ENCODE measurements at regions not wholly inside any gene's neighbourhood (a gene's known extent, or its start where the extent isn't known, plus 50 kb on each side); places are given as distances from the start of the nearest gene placed in this dataset.
"Not testable (repeated sequence)": the region's sequence is repeated elsewhere in the genome, so short reads cannot be mapped to it uniquely, and the experiment has no call there.

DNA sequence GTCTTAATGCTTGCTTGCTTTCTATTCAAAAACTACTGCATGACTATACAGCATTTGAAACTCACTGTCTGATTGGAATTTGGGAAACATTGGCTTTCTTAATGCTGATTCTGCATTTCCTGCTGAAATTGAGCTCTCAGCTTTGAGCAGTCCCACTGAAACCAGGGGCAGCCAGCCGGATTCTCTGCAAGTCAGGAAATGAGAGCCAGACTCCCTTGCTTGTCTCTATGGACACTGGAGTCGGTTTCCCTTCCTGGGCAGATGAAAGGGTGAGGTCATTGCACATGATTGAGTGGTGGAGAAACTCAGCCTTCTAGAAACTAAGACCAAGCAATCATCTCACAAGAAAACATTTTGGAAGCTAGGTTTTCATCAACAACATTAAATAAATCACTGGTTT lies 119.7 kb upstream of the SPATA31C2 start:
- TF ChIP-seq POLR2AphosphoS5 (IDR thresholded peaks at IDR 0.05), result no peak
- TF ChIP-seq, protein P1, sequence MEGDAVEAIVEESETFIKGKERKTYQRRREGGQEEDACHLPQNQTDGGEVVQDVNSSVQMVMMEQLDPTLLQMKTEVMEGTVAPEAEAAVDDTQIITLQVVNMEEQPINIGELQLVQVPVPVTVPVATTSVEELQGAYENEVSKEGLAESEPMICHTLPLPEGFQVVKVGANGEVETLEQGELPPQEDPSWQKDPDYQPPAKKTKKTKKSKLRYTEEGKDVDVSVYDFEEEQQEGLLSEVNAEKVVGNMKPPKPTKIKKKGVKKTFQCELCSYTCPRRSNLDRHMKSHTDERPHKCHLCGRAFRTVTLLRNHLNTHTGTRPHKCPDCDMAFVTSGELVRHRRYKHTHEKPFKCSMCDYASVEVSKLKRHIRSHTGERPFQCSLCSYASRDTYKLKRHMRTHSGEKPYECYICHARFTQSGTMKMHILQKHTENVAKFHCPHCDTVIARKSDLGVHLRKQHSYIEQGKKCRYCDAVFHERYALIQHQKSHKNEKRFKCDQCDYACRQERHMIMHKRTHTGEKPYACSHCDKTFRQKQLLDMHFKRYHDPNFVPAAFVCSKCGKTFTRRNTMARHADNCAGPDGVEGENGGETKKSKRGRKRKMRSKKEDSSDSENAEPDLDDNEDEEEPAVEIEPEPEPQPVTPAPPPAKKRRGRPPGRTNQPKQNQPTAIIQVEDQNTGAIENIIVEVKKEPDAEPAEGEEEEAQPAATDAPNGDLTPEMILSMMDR (IDR thresholded peaks at IDR 0.05), result no peak
- TF ChIP-seq POLR2A (IDR thresholded peaks at IDR 0.05), result no peak
- H3K4me3 ChIP-seq, result no peak overlapping the region
- DNase-seq (ENCODE audit: low spot score in 2 of 2), result peak in 1 of 2 donors; percentile 25
- H3K27me3 ChIP-seq, result no peaks in the 10 kb centered on the region
- H3K27ac ChIP-seq, result no peak overlapping the region
- intact Hi-C loops (cut with DNase I; ENCODE audit: low total_unique reads), result loop anchor here (10.0 kb wide), 1 partner anchor 1397 kb away; no protein-coding TSS in a partner anchor
- H3K36me3 ChIP-seq, result no peaks in the 10 kb centered on the region
- H3K4me1 ChIP-seq, result no peaks in the 10 kb centered on the region
- peaks cover 0 to under 1% of the 10 kb centered on the region in 2 donors for H3K9me3 ChIP-seq

DNA sequence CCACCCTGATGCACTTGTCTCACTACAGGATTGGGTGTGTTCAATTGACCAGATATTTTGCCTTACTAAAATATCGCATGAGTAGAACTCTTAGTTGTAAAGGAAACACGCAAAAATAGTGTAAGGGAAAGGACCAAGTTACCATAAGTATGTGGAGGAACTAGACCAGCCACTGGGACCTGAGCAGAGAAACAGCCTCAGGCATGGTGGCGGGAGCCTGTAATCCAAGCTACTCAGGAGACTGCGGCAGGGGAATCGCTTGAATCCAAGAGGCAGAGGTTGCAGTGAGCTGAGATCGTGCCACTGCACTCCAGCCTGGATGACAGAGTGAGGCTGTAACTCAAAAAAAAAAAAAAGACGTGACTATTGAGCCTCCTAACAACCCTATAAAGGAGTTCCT lies 117.9 kb upstream of the SPATA31C2 start:
- Histone ChIP-seq H3K36me3 (no peaks in the 10 kb centered on the region), H3K27ac (no peak overlapping the region), H3K4me1 (no peaks in the 10 kb centered on the region), H3K9me3 (peaks cover 9 to 17% of the 10 kb centered on the region in 2 donors), H3K27me3 (no peaks in the 10 kb centered on the region), H3K4me3 (no peak overlapping the region)
- intact Hi-C loops (cut with DNase I; ENCODE audit: low total_unique reads), result loop anchor here (10.0 kb wide), 1 partner anchor 1399 kb away; no protein-coding TSS in a partner anchor
- TF ChIP-seq, protein P1 (IDR thresholded peaks at IDR 0.05), result no peak
- TF ChIP-seq POLR2A (IDR thresholded peaks at IDR 0.05), result no peak
- TF ChIP-seq POLR2AphosphoS5 (IDR thresholded peaks at IDR 0.05), result no peak
- DNase-seq (ENCODE audit: low spot score in 2 of 2), result no peak

DNA sequence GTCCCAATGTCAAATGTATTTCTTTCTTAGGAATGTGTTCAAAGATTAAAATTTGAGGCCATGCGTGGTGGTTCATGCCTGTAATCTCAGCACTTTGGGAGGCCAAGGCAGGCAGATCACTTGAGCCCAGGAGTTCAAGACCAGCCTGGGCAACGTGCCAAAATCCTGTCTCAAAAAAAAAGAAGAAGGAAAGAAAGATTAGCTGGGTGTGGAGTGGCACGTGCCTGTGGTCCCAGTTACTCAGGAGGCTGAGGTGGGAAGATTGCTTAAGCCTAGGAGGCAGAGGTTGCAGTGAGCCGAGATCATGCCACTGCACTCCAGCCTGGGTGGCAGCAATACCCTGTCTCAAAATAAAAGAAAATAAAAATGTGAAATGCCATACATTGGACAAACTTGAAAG lies 117.5 kb upstream of the SPATA31C2 start:
- H3K27ac ChIP-seq; H3K36me3 ChIP-seq; H3K4me1 ChIP-seq; H3K27me3 ChIP-seq; H3K4me3 ChIP-seq; DNase-seq (ENCODE audit: low spot score in 2 of 2): not testable (repeated sequence)
- H3K9me3 ChIP-seq, result peaks cover 13 to 21% of the 10 kb centered on the region in 2 donors
- intact Hi-C loops (cut with DNase I; ENCODE audit: low total_unique reads), result loop anchor here (10.0 kb wide), 1 partner anchor 1399 kb away; no protein-coding TSS in a partner anchor

DNA sequence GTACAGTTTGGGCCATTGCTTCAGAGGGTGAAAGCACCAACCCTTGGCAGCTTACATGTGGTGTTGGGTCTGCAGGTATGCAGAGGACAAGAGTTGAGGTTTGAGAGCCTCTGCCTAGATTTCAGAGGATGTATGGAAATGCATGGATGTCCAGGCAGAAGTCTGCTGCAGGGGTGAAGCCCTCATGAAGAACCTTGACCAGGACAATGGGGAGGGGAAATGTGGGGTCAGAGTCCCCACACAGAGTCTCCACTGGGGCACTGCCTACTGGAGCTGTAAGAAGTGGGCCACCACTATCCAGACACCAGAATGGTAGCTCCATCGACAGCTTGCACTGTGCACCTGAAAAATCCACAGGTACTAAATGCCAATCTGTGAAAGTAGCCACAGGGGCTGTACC lies 113.6 kb upstream of the SPATA31C2 start:
- H3K27ac ChIP-seq, result no peak overlapping the region
- H3K4me1 ChIP-seq, result no peaks in the 10 kb centered on the region
- peaks cover 13 to 28% of the 10 kb centered on the region in 2 donors for H3K9me3 ChIP-seq
- intact Hi-C loops (cut with DNase I; ENCODE audit: low total_unique reads), result loop anchor here (10.0 kb wide), 1 partner anchor 1403 kb away; no protein-coding TSS in a partner anchor
- no peaks in the 10 kb centered on the region for H3K36me3 ChIP-seq
- H3K4me3 ChIP-seq, result no peak overlapping the region
- TF ChIP-seq POLR2A (IDR thresholded peaks at IDR 0.05) (no peak), POLR2AphosphoS5 (IDR thresholded peaks at IDR 0.05) (no peak)
- TF ChIP-seq, protein P1 (IDR thresholded peaks at IDR 0.05), result no peak
- H3K27me3 ChIP-seq, result no peaks in the 10 kb centered on the region
- DNase-seq (ENCODE audit: low spot score in 2 of 2), result no peak

DNA sequence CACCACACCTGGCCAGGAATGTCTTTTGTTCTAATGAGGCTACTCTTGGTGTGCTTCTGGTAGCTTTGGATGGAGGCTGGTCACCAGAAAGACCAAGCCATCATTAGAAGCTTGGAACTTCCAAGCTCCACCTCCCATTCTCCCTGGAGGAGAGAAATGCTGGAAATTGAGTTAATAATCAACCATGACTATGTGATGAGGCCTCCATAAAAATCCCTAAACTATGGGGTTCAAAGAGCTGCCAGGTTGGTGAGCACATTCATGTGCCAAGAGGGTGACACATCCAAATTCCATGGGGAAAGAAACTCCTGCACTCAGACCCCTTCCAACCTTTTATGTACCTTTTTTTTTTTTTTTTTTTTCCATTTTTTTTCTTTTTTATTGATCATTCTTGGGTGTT lies 105.5 kb upstream of the SPATA31C2 start:
- Histone ChIP-seq H3K4me1 (no peaks in the 10 kb centered on the region), H3K27me3 (no peaks in the 10 kb centered on the region), H3K36me3 (no peaks in the 10 kb centered on the region), H3K27ac (no peak overlapping the region), H3K4me3 (no peak overlapping the region), H3K9me3 (no peaks in the 10 kb centered on the region)
- TF ChIP-seq POLR2AphosphoS5 (IDR thresholded peaks at IDR 0.05), result no peak
- no peak for TF ChIP-seq POLR2A (IDR thresholded peaks at IDR 0.05)
- TF ChIP-seq, protein P1 (IDR thresholded peaks at IDR 0.05), result no peak
- DNase-seq (ENCODE audit: low spot score in 2 of 2), result no peak
- intact Hi-C loops (cut with DNase I; ENCODE audit: low total_unique reads), result no loop called here

DNA sequence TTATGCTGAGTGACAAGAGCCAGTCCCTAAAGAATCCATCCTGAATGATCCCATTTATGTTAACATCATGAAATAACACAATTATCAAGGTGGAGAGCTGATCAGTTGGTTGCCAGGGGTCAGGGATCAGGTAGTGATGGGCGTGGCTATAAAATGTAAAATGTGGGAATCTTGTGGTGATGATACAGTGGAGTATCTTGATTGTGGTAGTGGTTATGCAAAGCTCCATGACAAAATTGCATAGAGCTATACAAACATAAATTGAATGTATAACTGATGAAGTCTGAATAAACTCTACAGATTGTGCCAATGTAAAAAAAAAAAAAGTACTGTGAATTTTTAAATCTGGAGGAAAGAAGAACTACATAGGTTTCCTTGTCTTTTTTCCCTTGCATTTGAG lies 104.6 kb upstream of the SPATA31C2 start:
- no peak overlapping the region for H3K4me3 ChIP-seq
- H3K36me3 ChIP-seq, result no peaks in the 10 kb centered on the region
- H3K4me1 ChIP-seq, result no peaks in the 10 kb centered on the region
- TF ChIP-seq POLR2A (IDR thresholded peaks at IDR 0.05), result no peak
- TF ChIP-seq POLR2AphosphoS5 (IDR thresholded peaks at IDR 0.05), result no peak
- H3K9me3 ChIP-seq, result no peaks in the 10 kb centered on the region
- DNase-seq (ENCODE audit: low spot score in 2 of 2), result no peak
- intact Hi-C loops (cut with DNase I; ENCODE audit: low total_unique reads), result no loop called here
- H3K27me3 ChIP-seq, result no peaks in the 10 kb centered on the region
- no peak overlapping the region for H3K27ac ChIP-seq
